ENCODE measurements at regions not wholly inside any gene's neighbourhood (a gene's known extent, or its start where the extent isn't known, plus 50 kb on each side); places are given as distances from the start of the nearest gene placed in this dataset.

DNA sequence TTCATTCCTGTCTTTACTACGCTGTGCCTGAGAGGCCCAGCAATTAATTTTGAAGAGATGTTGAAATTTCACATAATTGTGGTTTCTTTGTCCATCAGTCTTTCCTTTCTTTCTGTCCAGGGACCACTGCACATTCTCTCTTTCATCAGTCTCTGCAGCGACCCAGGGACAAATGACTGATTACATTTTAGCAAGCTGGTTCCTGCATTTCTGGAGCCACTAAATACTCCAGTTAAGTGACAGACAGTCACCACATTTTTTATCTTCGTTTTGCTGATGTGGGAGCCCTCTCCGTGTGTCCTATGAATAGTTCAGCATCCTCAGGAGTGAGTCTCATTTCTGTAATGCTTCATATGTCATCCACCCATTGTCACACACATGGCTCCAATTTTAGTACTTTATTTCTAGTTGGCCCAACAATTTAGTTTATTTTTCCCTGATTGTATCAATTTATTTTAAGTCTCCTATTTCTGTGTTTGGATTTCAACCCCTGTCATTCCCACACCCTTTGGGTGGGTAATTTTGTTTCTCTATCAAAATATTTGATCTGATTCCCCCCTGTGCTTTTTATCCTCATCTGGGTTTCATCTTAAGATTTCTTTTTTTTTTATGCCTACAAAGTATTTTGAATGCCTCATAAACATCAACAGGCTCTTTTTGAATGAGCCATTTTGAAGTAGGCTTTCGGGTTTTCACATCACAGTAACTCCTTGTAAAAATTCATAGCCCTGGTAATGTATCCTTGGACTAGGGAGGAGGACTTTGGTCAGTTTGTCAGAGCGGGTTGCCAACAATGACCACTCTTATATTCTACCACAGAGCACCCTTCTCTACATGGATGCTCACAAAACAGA lies 1196.5 kb downstream of the GALC start (continued):
- TF ChIP-seq TFAP4 (IDR thresholded peaks at IDR 0.05; ENCODE audit: borderline replicate concordance, low read depth) (no peak), ARID5B (CRISPR knock-in tag; IDR thresholded peaks at IDR 0.05) (peak; percentile 30; the same call in 1 of the 2 replicates), ZNF644 (CRISPR knock-in tag; IDR thresholded peaks at IDR 0.05; ENCODE audit: low read depth) (peak; percentile 91), KAT8 (CRISPR knock-in tag; IDR thresholded peaks at IDR 0.05) (peak; percentile 19; the same call in 1 of the 2 replicates), CBX1 (IDR thresholded peaks at IDR 0.05; ENCODE audit: low read depth) (no peak), ZNF589 (CRISPR knock-in tag; conservative IDR thresholded peaks at IDR 0.05) (no peak), SPEN (CRISPR knock-in tag; IDR thresholded peaks at IDR 0.05; ENCODE audit: low read depth) (no peak), LBX2 (CRISPR knock-in tag; IDR thresholded peaks at IDR 0.05; ENCODE audit: borderline replicate concordance) (no peak), POGZ (CRISPR knock-in tag; IDR thresholded peaks at IDR 0.05) (peak; percentile 64; the same call in 1 of the 2 replicates)
- TF ChIP-seq, protein P1, sequence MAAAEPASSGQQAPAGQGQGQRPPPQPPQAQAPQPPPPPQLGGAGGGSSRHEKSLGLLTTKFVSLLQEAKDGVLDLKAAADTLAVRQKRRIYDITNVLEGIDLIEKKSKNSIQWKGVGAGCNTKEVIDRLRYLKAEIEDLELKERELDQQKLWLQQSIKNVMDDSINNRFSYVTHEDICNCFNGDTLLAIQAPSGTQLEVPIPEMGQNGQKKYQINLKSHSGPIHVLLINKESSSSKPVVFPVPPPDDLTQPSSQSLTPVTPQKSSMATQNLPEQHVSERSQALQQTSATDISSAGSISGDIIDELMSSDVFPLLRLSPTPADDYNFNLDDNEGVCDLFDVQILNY (CRISPR knock-in tag; conservative IDR thresholded peaks at IDR 0.05) = no peak
- TF ChIP-seq, protein P2, sequence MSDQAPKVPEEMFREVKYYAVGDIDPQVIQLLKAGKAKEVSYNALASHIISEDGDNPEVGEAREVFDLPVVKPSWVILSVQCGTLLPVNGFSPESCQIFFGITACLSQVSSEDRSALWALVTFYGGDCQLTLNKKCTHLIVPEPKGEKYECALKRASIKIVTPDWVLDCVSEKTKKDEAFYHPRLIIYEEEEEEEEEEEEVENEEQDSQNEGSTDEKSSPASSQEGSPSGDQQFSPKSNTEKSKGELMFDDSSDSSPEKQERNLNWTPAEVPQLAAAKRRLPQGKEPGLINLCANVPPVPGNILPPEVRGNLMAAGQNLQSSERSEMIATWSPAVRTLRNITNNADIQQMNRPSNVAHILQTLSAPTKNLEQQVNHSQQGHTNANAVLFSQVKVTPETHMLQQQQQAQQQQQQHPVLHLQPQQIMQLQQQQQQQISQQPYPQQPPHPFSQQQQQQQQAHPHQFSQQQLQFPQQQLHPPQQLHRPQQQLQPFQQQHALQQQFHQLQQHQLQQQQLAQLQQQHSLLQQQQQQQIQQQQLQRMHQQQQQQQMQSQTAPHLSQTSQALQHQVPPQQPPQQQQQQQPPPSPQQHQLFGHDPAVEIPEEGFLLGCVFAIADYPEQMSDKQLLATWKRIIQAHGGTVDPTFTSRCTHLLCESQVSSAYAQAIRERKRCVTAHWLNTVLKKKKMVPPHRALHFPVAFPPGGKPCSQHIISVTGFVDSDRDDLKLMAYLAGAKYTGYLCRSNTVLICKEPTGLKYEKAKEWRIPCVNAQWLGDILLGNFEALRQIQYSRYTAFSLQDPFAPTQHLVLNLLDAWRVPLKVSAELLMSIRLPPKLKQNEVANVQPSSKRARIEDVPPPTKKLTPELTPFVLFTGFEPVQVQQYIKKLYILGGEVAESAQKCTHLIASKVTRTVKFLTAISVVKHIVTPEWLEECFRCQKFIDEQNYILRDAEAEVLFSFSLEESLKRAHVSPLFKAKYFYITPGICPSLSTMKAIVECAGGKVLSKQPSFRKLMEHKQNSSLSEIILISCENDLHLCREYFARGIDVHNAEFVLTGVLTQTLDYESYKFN (CRISPR knock-in tag; conservative IDR thresholded peaks at IDR 0.05) = peak; percentile 42; the same call in 1 of the 2 replicates
